Smooth muscle cell (in vitro differentiated cells): ENCODE measurements at regions not wholly inside any gene's neighbourhood (a gene's known extent, or its start where the extent isn't known, plus 50 kb on each side); places are given as distances from the start of the nearest gene placed in this dataset.

Experiments
- DNase-seq: peaks from one replicate; lab custom pipeline; 2025; ENCODE audit not compliant: unreplicated experiment; lab: John Stamatoyannopoulos, UW
- H2AFZ ChIP-seq: fragments of 200-600 bp; sonication (generic); 2 replicates; pipeline ENCODE4 v1.6.0; 2016; ENCODE audit warnings: antibody characterized with exemption, low read depth, mild to moderate bottlenecking
- H3F3A ChIP-seq: fragments of 200-600 bp; sonication (generic); 2 replicates; pipeline ENCODE4 v1.6.0; 2017; ENCODE audit warnings: antibody characterized with exemption, low read depth
- H3K27ac ChIP-seq: fragments of 200-600 bp; sonication (generic); 2 replicates; pipeline ENCODE4 v1.5.1; 2016; ENCODE audit warnings: low read depth, mild to moderate bottlenecking
- H3K27me3 ChIP-seq: fragments of 200-600 bp; sonication (generic); 2 replicates; pipeline ENCODE4 v1.6.1; 2016; ENCODE audit warnings: low read depth, mild to moderate bottlenecking
- H3K36me3 ChIP-seq: fragments of 200-600 bp; sonication (generic); 2 replicates; pipeline ENCODE4 v1.5.1; 2016; ENCODE audit warnings: low read depth
- H3K4me1 ChIP-seq: fragments of 200-600 bp; sonication (generic); 2 replicates; pipeline ENCODE4 v1.5.1; 2016; ENCODE audit warnings: low read depth
- H3K4me2 ChIP-seq: fragments of 200-600 bp; sonication (generic); 2 replicates; pipeline ENCODE4 v1.6.0; 2016; ENCODE audit warnings: mild to moderate bottlenecking
- H3K4me3 ChIP-seq: fragments of 200-600 bp; sonication (generic); 2 replicates; pipeline ENCODE4 v1.5.1; 2016; ENCODE audit warnings: mild to moderate bottlenecking
- H3K79me2 ChIP-seq: fragments of 200-600 bp; sonication (generic); 2 replicates; pipeline ENCODE4 v1.6.0; 2016; ENCODE audit warnings: low read depth, mild to moderate bottlenecking
- H3K9ac ChIP-seq: fragments of 200-600 bp; sonication (generic); 2 replicates; pipeline ENCODE4 v1.6.0; 2016; ENCODE audit warnings: low read depth
- H3K9me3 ChIP-seq: fragments of 200-600 bp; sonication (generic); replicated peaks from 2 replicates; pipeline ENCODE4 v1.5.1; 2016; ENCODE audit warnings: low read depth
- H4K20me1 ChIP-seq: fragments of 200-600 bp; sonication (generic); 2 replicates; pipeline ENCODE4 v1.6.0; 2016; ENCODE audit warnings: low read depth
- CTCF ChIP-seq: fragments of 200-600 bp; sonication (generic); IDR thresholded peaks from 2 replicates; pipeline ENCODE4 v1.5.1; 2017; ENCODE audit warnings: borderline replicate concordance, mild to moderate bottlenecking, antibody characterized with exemption; ENCODE audit not compliant: insufficient read depth, poor library complexity, severe bottlenecking
- WGBS: methylation state at CpG from one replicate; pipeline ENCODE4 v1.1.7; 2016; ENCODE audit warnings: low lambda C conversion rate; 5-methylcytosine and 5-hydroxymethylcytosine counted together

- no peaks in the 10 kb centered on the region for H3K9me3 ChIP-seq
- no peak overlapping the region for H2AFZ ChIP-seq
- peaks cover 8% of the 10 kb centered on the region for H3K4me1 ChIP-seq
- TF ChIP-seq CTCF = no peak
- WGBS = 82% methylated on average over 2 of the region's 2 CpGs
- no peaks in the 10 kb centered on the region for H4K20me1 ChIP-seq
- H3K79me2 ChIP-seq = no peaks in the 10 kb centered on the region
- no peak overlapping the region for H3K27ac ChIP-seq
- no peak overlapping the region for H3K4me3 ChIP-seq
- H3K9ac ChIP-seq = no peak overlapping the region
- no peaks in the 10 kb centered on the region for H3K36me3 ChIP-seq
- no peaks in the 10 kb centered on the region for H3K27me3 ChIP-seq
- H3K4me2 ChIP-seq = no peak overlapping the region
- H3F3A ChIP-seq = no peaks in the 10 kb centered on the region
- DNase-seq = no peak
Observed at GRCh38 chr3:160103397-160103796, 114.8 kb downstream of the IL12A start.

GRCh38 chr3:160105907-160106584 lies 117.4 kb downstream of the IL12A start:
- no peaks in the 10 kb centered on the region for H4K20me1 ChIP-seq
- H3F3A ChIP-seq = no peaks in the 10 kb centered on the region
- H3K4me3 ChIP-seq = no peak overlapping the region
- no peaks in the 10 kb centered on the region for H3K27me3 ChIP-seq
- no peak for TF ChIP-seq CTCF
- no peaks in the 10 kb centered on the region for H3K9me3 ChIP-seq
- no peaks in the 10 kb centered on the region for H3K79me2 ChIP-seq
- no peak overlapping the region for H3K27ac ChIP-seq
- H3K36me3 ChIP-seq = no peaks in the 10 kb centered on the region
- peaks cover 8% of the 10 kb centered on the region for H3K4me1 ChIP-seq
- WGBS = 100% methylated on average over 1 of the region's 1 CpG
- H3K4me2 ChIP-seq = no peak overlapping the region
- no peak overlapping the region for H3K9ac ChIP-seq
- no peak overlapping the region for H2AFZ ChIP-seq
- no peak for DNase-seq

DNA sequence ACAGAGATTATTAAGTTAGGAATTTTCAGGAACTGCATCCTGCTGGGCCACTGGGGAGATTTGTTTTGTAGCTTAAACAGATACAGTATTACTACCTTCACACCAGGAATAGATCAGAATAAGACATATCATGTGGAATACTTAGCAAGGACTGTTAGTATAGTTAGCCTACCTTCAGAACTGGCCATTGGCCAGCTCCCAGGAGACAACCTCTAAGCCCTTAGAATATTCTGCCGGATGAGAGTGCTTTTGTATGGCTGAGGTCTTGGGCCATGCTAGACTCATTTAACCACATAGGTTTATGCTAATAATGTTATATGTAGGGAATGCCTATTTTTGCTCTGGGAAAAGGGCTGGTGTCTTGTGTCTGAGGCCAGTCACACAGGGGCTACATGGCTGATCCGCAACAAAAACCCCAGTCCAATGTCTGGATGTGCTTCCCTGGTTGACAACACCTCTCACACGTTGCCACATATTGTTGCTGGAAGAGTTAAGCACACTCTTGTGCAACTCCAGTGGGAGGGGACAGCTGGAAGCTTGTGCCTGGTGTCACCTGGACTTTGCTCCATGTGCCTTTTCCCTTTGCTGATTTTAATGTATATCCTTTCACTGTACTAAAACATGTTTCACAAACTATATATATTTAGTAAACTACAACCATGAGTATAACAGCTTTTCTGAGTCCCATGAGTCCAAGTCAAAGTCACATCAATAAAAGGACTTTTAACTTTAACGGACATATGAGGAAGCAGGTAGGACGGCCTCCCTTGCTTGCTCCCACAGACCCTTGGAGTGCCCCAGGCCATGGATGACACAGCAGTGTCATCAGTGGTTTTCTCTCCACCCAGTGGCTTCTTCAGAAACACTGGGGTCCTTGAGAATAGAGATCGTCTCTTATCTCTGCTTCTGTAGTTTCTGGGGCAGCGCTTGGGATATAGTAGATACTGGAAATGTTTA lies 118.0 kb upstream of the C3orf80 start:
- TF ChIP-seq CTCF = no peak
- Histone ChIP-seq H3K9ac (no peak overlapping the region), H2AFZ (peak overlapping the region; percentile 6), H3K79me2 (no peaks in the 10 kb centered on the region), H3K4me3 (no peak overlapping the region), H4K20me1 (no peaks in the 10 kb centered on the region), H3K4me1 (peaks cover 8% of the 10 kb centered on the region), H3F3A (no peaks in the 10 kb centered on the region), H3K9me3 (no peaks in the 10 kb centered on the region), H3K27ac (peak overlapping the region; percentile 39), H3K27me3 (no peaks in the 10 kb centered on the region), H3K4me2 (peak overlapping the region; percentile 69), H3K36me3 (no peaks in the 10 kb centered on the region)
- DNase-seq = no peak
- WGBS = 53% methylated on average over 7 of the region's 7 CpGs
